ENCODE measurements at regions not wholly inside any gene's neighbourhood (a gene's known extent, or its start where the extent isn't known, plus 50 kb on each side); places are given as distances from the start of the nearest gene placed in this dataset.

DNA sequence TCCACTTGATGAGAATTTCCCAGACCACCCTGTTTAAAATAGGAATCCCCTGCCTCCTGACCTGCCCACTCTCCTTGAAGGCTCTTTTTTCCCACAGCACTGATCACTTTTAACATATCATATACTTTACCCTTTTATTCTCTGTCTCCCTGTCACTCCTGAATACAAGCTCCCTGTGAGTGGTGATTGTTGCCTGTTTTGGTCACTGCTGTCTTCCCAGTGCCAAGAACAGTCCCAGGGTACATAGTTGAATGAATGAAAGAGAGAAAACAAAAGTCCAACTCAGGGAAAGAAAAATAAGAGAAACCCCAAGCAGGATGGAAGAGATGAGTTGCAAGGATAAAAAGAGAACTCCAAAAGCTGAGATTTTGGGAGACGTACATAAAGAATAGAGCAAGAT is 500.3 kb upstream of the LMCD1 start:
- Histone ChIP-seq H3K4me3 (no peak overlapping the region), H3K27ac (no peak overlapping the region), H3K27me3 (no peaks in the 10 kb centered on the region), H3K4me1 (no peaks in the 10 kb centered on the region), H3K36me3 (no peaks in the 10 kb centered on the region), H3K9me3 (no peaks in the 10 kb centered on the region)
- intact Hi-C loops (cut with DNase I; ENCODE audit: low total_unique reads), result no loop called here
- DNase-seq, result no peak
- TF ChIP-seq, protein P1, sequence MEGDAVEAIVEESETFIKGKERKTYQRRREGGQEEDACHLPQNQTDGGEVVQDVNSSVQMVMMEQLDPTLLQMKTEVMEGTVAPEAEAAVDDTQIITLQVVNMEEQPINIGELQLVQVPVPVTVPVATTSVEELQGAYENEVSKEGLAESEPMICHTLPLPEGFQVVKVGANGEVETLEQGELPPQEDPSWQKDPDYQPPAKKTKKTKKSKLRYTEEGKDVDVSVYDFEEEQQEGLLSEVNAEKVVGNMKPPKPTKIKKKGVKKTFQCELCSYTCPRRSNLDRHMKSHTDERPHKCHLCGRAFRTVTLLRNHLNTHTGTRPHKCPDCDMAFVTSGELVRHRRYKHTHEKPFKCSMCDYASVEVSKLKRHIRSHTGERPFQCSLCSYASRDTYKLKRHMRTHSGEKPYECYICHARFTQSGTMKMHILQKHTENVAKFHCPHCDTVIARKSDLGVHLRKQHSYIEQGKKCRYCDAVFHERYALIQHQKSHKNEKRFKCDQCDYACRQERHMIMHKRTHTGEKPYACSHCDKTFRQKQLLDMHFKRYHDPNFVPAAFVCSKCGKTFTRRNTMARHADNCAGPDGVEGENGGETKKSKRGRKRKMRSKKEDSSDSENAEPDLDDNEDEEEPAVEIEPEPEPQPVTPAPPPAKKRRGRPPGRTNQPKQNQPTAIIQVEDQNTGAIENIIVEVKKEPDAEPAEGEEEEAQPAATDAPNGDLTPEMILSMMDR (IDR thresholded peaks at IDR 0.05), result no peak
- TF ChIP-seq POLR2AphosphoS5 (IDR thresholded peaks at IDR 0.05) (no peak), POLR2A (IDR thresholded peaks at IDR 0.05) (no peak), EP300 (IDR thresholded peaks at IDR 0.05) (no peak)
- WGBS, 5 donors, result 0 to 85% (median 60%) methylated on average over 1 of the region's 1 CpG

DNA sequence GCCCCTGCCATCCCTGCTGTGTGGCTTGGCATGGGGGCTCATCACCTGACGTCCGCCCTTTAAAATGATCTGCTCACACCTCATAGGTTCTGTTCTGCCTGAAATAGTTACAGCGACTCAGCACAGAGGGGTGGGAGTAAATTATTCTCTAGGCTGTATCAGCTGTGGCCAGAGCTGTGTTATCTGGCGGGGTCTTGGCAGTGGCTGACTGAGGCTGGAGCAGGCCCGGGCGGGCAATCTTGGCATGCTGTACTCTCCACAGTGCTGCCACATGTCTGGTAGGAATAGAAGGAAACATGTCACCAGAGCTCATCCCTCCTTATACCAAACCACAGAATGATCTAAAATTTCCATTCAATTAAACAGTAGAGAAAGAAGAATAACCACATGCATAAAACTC is 499.9 kb upstream of the LMCD1 start:
- no peak overlapping the region for H3K27ac ChIP-seq
- H3K4me3 ChIP-seq, result no peak overlapping the region
- H3K36me3 ChIP-seq, result no peaks in the 10 kb centered on the region
- H3K4me1 ChIP-seq, result no peaks in the 10 kb centered on the region
- no peaks in the 10 kb centered on the region for H3K27me3 ChIP-seq
- 42 to 74% (median 59%) methylated on average over 6 of the region's 6 CpGs for WGBS, 5 donors
- intact Hi-C loops (cut with DNase I; ENCODE audit: low total_unique reads), result no loop called here
- H3K9me3 ChIP-seq, result no peaks in the 10 kb centered on the region
- peak in 1 of 2 donors; percentile 9 for DNase-seq
- TF ChIP-seq POLR2A (IDR thresholded peaks at IDR 0.05) (no peak), POLR2AphosphoS5 (IDR thresholded peaks at IDR 0.05) (no peak), EP300 (IDR thresholded peaks at IDR 0.05) (no peak)
- TF ChIP-seq, protein P1 (IDR thresholded peaks at IDR 0.05), result no peak

DNA sequence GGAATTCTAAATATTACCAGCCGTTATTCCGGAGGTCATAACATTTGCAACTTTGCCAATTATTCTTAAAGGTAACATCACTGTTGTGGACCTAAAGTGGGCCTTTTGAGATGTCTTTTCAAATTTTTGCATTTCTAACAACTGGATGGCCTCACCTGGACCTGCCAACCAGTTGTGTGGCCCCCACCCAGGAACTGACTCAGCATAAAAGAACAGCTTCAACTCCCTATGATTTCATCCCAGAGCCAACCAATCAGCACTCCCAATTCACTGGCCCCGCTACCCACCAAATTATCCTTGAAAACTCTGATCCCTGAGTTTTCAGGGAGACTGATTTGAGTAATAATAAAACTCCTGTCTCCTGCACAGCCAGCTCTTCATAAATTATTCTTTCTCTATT is 489.7 kb upstream of the LMCD1 start:
- no peak for DNase-seq
- Histone ChIP-seq H3K4me3 (no peak overlapping the region), H3K4me1 (peaks cover 0 to 13% (median 7%) of the 10 kb centered on the region in 4 donors), H3K27me3 (no peaks in the 10 kb centered on the region), H3K27ac (peak overlapping the region in 3 of 5 donors; percentile 54 to 67 (median 57)), H3K9me3 (peaks cover 0 to 14% (median 7%) of the 10 kb centered on the region in 4 donors), H3K36me3 (no peaks in the 10 kb centered on the region)
- intact Hi-C loops (cut with DNase I; ENCODE audit: low total_unique reads), result no loop called here
- 41 to 64% (median 61%) methylated on average over 3 of the region's 3 CpGs for WGBS, 5 donors
- TF ChIP-seq, protein P1 (IDR thresholded peaks at IDR 0.05), result no peak
- TF ChIP-seq POLR2A (IDR thresholded peaks at IDR 0.05), result no peak
- TF ChIP-seq POLR2AphosphoS5 (IDR thresholded peaks at IDR 0.05), result no peak
- TF ChIP-seq EP300 (IDR thresholded peaks at IDR 0.05), result no peak

DNA sequence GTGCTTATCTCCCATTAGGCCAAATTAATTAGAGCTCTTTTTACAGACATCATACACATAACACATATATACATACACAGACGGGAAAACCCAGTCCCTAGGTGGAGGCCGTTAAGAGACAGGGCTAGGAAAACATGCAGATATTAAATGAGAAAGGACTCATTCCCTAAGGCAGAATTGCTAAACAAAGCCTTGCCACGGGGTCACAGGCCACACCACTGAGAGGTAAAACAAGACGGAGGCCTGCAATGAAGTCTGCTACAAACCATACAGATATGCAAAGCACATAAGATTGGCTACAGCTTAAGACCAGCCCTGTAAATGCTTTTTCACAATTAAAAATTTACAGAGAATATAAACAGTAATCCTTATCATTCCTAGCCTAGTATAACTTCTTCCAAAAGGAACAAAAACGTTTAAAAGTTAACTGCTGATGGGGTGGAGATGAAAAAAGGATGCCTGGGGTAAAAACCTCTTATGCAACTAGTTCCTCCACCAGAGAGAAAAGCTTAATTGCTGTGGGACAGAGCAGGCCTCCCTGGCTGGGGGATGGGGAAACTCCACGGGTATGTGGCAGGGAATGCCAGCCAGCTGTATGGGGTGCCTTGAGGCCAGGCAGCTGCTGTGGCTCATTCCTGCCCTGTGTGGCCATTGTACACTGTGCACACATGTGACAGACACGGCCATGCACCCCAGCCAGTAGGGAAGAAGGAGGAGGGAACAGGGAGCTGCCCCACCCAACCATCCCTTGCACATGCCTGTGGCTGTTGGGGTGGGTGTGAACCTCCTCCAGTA is 481.4 kb upstream of the LMCD1 start:
- H3K9me3 ChIP-seq, result peaks cover 0 to 53% (median 40%) of the 10 kb centered on the region in 4 donors
- no peaks in the 10 kb centered on the region for H3K36me3 ChIP-seq
- 22 to 42% (median 26%) methylated on average over 7 of the region's 7 CpGs for WGBS, 5 donors
- no peak for DNase-seq
- H3K4me3 ChIP-seq, result no peak overlapping the region
- TF ChIP-seq POLR2AphosphoS5 (IDR thresholded peaks at IDR 0.05) (no peak), EP300 (IDR thresholded peaks at IDR 0.05) (no peak), POLR2A (IDR thresholded peaks at IDR 0.05) (no peak)
- TF ChIP-seq, protein P1 (IDR thresholded peaks at IDR 0.05), result no peak
- no peaks in the 10 kb centered on the region for H3K4me1 ChIP-seq
- H3K27me3 ChIP-seq, result no peaks in the 10 kb centered on the region
- intact Hi-C loops (cut with DNase I; ENCODE audit: low total_unique reads), result no loop called here
- H3K27ac ChIP-seq, result no peak overlapping the region

Data from stomach (tissue), 8 donors.